A673 (cell line): ENCODE measurements at regions not wholly inside any gene's neighbourhood (a gene's known extent, or its start where the extent isn't known, plus 50 kb on each side); places are given as distances from the start of the nearest gene placed in this dataset.

ENCODE experiments used
- CTCF ChIP-seq: fragments of 300-800, 200-600 bp; sonication (generic); conservative IDR thresholded peaks from 2 replicates; pipeline ENCODE4 v1.5.1; 2017; ENCODE audit warnings: low read depth, mild to moderate bottlenecking, antibody characterized with exemption, low read length, moderate library complexity, mixed read lengths
- EZH2 ChIP-seq: fragments of 200-600 bp; sonication (generic); IDR thresholded peaks from 2 replicates; pipeline ENCODE4 v1.6.1; 2017; ENCODE audit warnings: borderline replicate concordance, low read depth, mild to moderate bottlenecking, mixed read lengths, antibody characterized with exemption, low read length; ENCODE audit not compliant: poor library complexity, severe bottlenecking

GRCh38 chr22:49300241-49300640 is 527.4 kb downstream of the BRD1 start:
- TF ChIP-seq CTCF, result no peak
- no peak for TF ChIP-seq EZH2
